ENCODE measurements at regions not wholly inside any gene's neighbourhood (a gene's known extent, or its start where the extent isn't known, plus 50 kb on each side); places are given as distances from the start of the nearest gene placed in this dataset.
"Not testable (repeated sequence)": the region's sequence is repeated elsewhere in the genome, so short reads cannot be mapped to it uniquely, and the experiment has no call there.

DNA sequence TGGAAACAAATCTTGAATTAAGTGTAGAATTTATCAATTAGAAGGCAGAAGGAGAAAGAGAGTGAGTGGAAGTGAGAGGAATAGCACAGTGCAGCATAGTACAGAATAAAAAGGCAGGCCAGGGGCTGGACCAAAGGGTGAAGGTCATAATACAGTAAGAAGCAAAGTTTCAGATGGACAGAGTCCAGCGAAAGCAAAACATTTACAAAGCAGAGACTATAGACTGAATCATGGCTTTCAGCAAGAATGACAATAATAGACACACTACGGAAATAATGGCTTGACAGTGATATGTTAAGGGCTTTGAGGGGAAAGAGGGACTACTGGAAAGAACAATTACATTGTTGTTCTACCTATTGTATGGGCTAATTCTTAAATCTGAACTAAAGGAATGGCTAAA, 249.0 kb upstream of the CHD1 start:
- Histone ChIP-seq H3K9me3 (ENCODE audit: control insufficient read depth in 2 of 2, low read length in 2 of 2) (no peaks in the 10 kb centered on the region), H3K36me3 (ENCODE audit: control insufficient read depth in 2 of 2, insufficient read depth in 2 of 2, low read length in 2 of 2) (no peaks in the 10 kb centered on the region), H3K27me3 (ENCODE audit: control insufficient read depth in 2 of 2, insufficient read depth in 2 of 2, low read length in 2 of 2) (no peaks in the 10 kb centered on the region), H3K9ac (ENCODE audit: low read depth in 1 of 2, low read length in 2 of 2) (no peak overlapping the region), H3K4me3 (ENCODE audit: low read length in 2 of 2) (no peak overlapping the region), H3K27ac (ENCODE audit: low read depth in 2 of 2, low read length in 2 of 2) (no peak overlapping the region), H3K4me1 (ENCODE audit: control insufficient read depth in 2 of 2, insufficient read depth in 2 of 2, low read length in 2 of 2) (no peaks in the 10 kb centered on the region)

DNA sequence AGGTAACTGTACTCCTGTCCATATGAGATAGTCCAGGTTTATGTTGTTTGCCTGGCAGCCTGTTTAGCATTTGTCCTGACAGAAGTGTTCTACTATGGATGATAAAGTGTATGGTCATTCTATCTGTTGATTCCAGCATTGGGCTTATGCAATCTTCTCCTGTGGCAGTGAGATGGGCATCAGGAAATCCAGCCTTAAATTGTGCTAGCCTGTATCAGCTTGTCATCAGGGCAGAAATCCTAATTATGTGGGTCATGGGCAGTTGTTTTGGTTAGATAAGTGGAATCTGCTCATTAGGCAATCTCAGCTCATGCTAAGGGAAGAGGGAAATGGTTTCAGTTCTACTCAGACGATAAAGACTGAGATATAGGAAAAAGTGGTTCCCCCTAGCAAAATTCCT, 247.4 kb upstream of the CHD1 start:
- Histone ChIP-seq H3K36me3 (ENCODE audit: control insufficient read depth in 2 of 2, insufficient read depth in 2 of 2, low read length in 2 of 2) (no peaks in the 10 kb centered on the region), H3K9me3 (ENCODE audit: control insufficient read depth in 2 of 2, low read length in 2 of 2) (no peaks in the 10 kb centered on the region), H3K4me1 (ENCODE audit: control insufficient read depth in 2 of 2, insufficient read depth in 2 of 2, low read length in 2 of 2) (no peaks in the 10 kb centered on the region), H3K27me3 (ENCODE audit: control insufficient read depth in 2 of 2, insufficient read depth in 2 of 2, low read length in 2 of 2) (no peaks in the 10 kb centered on the region), H3K9ac (ENCODE audit: low read depth in 1 of 2, low read length in 2 of 2) (no peak overlapping the region), H3K27ac (ENCODE audit: low read depth in 2 of 2, low read length in 2 of 2) (no peak overlapping the region), H3K4me3 (ENCODE audit: low read length in 2 of 2) (no peak overlapping the region)

DNA sequence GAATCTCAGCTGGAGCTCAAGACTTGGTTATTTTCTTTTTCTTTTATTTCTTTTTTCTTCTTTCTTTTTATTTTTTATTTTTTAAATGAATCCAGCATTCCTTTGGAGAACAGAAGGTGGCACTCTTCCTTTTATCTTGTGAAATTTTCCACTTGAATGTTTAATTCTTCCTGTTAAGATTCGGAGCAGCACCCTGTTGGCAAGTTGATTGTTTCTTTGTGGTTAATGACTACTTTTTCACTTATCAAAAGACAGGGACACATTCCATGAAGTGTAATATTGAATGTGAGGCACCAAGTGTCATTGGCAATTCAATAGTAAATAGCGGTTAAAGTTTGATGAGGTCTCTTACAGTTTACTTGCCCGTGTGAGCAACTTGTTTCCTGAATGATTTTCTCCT, 240.5 kb upstream of the CHD1 start:
- Histone ChIP-seq H3K9ac (ENCODE audit: low read depth in 1 of 2, low read length in 2 of 2) (no peak overlapping the region), H3K9me3 (ENCODE audit: control insufficient read depth in 2 of 2, low read length in 2 of 2) (no peaks in the 10 kb centered on the region), H3K27ac (ENCODE audit: low read depth in 2 of 2, low read length in 2 of 2) (no peak overlapping the region), H3K4me3 (ENCODE audit: low read length in 2 of 2) (no peak overlapping the region), H3K27me3 (ENCODE audit: control insufficient read depth in 2 of 2, insufficient read depth in 2 of 2, low read length in 2 of 2) (no peaks in the 10 kb centered on the region), H3K36me3 (ENCODE audit: control insufficient read depth in 2 of 2, insufficient read depth in 2 of 2, low read length in 2 of 2) (no peaks in the 10 kb centered on the region), H3K4me1 (ENCODE audit: control insufficient read depth in 2 of 2, insufficient read depth in 2 of 2, low read length in 2 of 2) (no peaks in the 10 kb centered on the region)

DNA sequence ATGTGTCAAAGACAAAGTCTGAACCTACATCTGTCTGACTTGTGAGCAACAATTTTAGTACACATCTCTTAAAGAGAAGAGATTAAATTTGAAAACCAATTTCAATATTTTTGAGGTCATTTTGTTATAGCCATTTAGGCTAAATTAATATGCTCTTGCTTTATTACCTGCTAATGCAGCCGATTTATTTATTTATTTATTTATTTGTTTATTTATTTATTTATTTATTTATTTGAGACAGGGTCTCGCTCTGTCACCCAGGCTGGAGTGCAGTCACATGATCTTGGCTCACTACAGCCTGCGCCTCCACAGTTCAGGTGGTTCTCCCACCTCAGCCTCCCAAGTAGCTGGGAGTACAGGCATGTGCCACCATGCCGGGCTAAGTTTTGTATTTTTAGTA, 232.7 kb upstream of the CHD1 start:
- not testable (repeated sequence) for H3K27ac ChIP-seq (ENCODE audit: low read depth in 2 of 2, low read length in 2 of 2); H3K4me3 ChIP-seq (ENCODE audit: low read length in 2 of 2); H3K36me3 ChIP-seq (ENCODE audit: control insufficient read depth in 2 of 2, insufficient read depth in 2 of 2, low read length in 2 of 2); H3K4me1 ChIP-seq (ENCODE audit: control insufficient read depth in 2 of 2, insufficient read depth in 2 of 2, low read length in 2 of 2); H3K9ac ChIP-seq (ENCODE audit: low read depth in 1 of 2, low read length in 2 of 2); H3K27me3 ChIP-seq (ENCODE audit: control insufficient read depth in 2 of 2, insufficient read depth in 2 of 2, low read length in 2 of 2); H3K9me3 ChIP-seq (ENCODE audit: control insufficient read depth in 2 of 2, low read length in 2 of 2)

DNA sequence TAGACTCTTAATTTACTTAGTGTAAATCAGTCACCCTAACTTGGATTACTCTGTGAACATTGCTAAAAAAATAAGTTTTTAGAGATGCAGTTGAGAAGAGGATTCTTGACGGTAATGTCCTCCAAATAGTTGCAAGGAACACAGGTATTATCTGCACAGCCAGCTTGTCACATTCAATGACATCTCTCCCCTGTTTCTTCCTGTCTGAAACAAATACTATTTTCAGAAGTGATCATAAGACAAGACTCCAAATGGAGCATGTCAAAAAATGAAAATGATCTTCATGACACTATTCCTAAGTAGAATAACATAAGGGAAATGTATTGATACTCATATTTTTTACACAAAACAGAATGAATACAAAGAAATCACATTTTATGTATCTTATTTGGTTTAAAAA, 227.9 kb upstream of the CHD1 start:
- Histone ChIP-seq H3K9ac (ENCODE audit: low read depth in 1 of 2, low read length in 2 of 2) (no peak overlapping the region), H3K27me3 (ENCODE audit: control insufficient read depth in 2 of 2, insufficient read depth in 2 of 2, low read length in 2 of 2) (no peaks in the 10 kb centered on the region), H3K27ac (ENCODE audit: low read depth in 2 of 2, low read length in 2 of 2) (no peak overlapping the region), H3K4me3 (ENCODE audit: low read length in 2 of 2) (no peak overlapping the region), H3K36me3 (ENCODE audit: control insufficient read depth in 2 of 2, insufficient read depth in 2 of 2, low read length in 2 of 2) (no peaks in the 10 kb centered on the region), H3K4me1 (ENCODE audit: control insufficient read depth in 2 of 2, insufficient read depth in 2 of 2, low read length in 2 of 2) (no peaks in the 10 kb centered on the region), H3K9me3 (ENCODE audit: control insufficient read depth in 2 of 2, low read length in 2 of 2) (no peaks in the 10 kb centered on the region)

DNA sequence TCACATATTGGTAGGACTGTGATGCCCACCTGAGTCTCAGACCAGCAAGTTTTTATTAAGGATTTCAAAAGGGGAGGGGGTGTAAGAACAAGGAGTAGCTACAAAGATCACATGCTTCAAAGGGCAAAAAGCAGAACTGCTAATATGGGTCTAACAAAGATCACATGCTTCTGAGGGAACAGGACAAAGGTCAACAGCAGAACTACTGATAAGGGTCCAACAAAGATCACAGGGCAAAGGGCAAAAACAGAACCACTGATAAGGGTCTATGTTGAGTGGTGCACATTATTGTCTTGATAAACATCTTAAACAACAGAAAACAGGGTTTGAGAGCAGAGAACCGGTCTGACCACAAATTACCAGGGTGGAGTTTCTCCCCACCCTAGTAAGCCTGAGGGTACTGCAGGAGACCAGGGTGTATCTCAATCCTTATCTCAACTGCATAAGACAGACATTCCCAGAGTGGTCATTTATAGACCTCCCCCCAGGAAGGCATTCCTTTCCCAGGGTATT, 214.5 kb upstream of the CHD1 start:
- not testable (repeated sequence) for H3K36me3 ChIP-seq (ENCODE audit: control insufficient read depth in 2 of 2, insufficient read depth in 2 of 2, low read length in 2 of 2); H3K4me1 ChIP-seq (ENCODE audit: control insufficient read depth in 2 of 2, insufficient read depth in 2 of 2, low read length in 2 of 2); H3K9ac ChIP-seq (ENCODE audit: low read depth in 1 of 2, low read length in 2 of 2); H3K27ac ChIP-seq (ENCODE audit: low read depth in 2 of 2, low read length in 2 of 2); H3K9me3 ChIP-seq (ENCODE audit: control insufficient read depth in 2 of 2, low read length in 2 of 2); H3K27me3 ChIP-seq (ENCODE audit: control insufficient read depth in 2 of 2, insufficient read depth in 2 of 2, low read length in 2 of 2); H3K4me3 ChIP-seq (ENCODE audit: low read length in 2 of 2)

DNA sequence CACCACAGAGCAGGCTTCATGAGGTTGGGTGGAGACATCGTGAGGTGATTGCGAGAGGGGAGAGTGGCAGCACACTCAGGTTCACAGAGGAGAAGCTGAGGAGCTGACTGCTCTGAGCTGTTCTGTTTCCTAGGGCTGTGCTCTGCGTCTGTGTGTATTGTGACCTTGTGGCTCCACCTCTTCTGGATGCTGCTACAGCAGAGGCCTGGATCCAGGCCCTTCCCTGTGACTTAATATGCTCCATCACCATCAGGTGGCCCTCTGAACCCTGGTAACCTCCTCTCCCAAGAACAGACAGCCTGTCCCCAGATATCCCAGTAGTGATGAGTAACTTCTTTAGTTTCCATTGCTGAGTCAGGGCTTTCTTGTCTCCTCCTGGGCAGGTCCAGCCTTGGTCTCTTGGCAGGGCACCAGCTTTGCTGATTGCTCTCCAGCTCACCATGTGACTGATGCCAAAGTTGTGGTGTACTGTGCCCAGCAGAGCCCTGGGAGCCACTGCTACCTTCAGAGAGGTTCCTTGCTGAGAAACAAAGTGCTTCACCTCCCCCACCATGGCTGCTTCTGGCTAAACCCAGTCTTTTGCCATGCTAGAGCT, 212.8 kb upstream of the CHD1 start:
- Histone ChIP-seq H3K4me3 (ENCODE audit: low read length in 2 of 2) (no peak overlapping the region), H3K9me3 (ENCODE audit: control insufficient read depth in 2 of 2, low read length in 2 of 2) (peaks cover 0 to 2% of the 10 kb centered on the region in 2 donors), H3K4me1 (ENCODE audit: control insufficient read depth in 2 of 2, insufficient read depth in 2 of 2, low read length in 2 of 2) (no peaks in the 10 kb centered on the region), H3K27ac (ENCODE audit: low read depth in 2 of 2, low read length in 2 of 2) (no peak overlapping the region), H3K36me3 (ENCODE audit: control insufficient read depth in 2 of 2, insufficient read depth in 2 of 2, low read length in 2 of 2) (no peaks in the 10 kb centered on the region), H3K27me3 (ENCODE audit: control insufficient read depth in 2 of 2, insufficient read depth in 2 of 2, low read length in 2 of 2) (no peaks in the 10 kb centered on the region), H3K9ac (ENCODE audit: low read depth in 1 of 2, low read length in 2 of 2) (no peak overlapping the region)

DNA sequence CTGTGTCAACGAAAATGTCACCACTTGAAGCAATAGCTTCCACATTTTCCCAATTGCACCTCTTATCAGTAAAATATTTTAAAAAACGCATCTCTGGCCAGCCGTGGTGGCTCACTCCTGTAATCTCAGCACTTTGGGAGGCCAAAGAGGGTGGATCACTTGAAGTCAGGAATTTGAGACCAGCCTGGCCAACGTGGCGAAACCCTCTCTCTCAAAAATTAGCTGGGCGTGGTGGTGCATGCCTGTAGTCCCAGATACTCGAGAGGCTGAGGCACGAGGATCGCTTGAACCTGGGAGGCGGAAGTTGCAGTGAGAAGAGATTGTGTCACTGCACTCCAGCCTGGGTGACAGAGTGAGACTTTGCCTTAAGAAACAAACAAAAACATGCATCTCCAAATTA, 210.1 kb upstream of the CHD1 start:
- Histone ChIP-seq H3K36me3 (ENCODE audit: control insufficient read depth in 2 of 2, insufficient read depth in 2 of 2, low read length in 2 of 2) (no peaks in the 10 kb centered on the region), H3K4me1 (ENCODE audit: control insufficient read depth in 2 of 2, insufficient read depth in 2 of 2, low read length in 2 of 2) (no peaks in the 10 kb centered on the region), H3K27ac (ENCODE audit: low read depth in 2 of 2, low read length in 2 of 2) (no peak overlapping the region), H3K9me3 (ENCODE audit: control insufficient read depth in 2 of 2, low read length in 2 of 2) (peaks cover 0 to 2% of the 10 kb centered on the region in 2 donors), H3K27me3 (ENCODE audit: control insufficient read depth in 2 of 2, insufficient read depth in 2 of 2, low read length in 2 of 2) (no peaks in the 10 kb centered on the region), H3K9ac (ENCODE audit: low read depth in 1 of 2, low read length in 2 of 2) (no peak overlapping the region), H3K4me3 (ENCODE audit: low read length in 2 of 2) (no peak overlapping the region)

DNA sequence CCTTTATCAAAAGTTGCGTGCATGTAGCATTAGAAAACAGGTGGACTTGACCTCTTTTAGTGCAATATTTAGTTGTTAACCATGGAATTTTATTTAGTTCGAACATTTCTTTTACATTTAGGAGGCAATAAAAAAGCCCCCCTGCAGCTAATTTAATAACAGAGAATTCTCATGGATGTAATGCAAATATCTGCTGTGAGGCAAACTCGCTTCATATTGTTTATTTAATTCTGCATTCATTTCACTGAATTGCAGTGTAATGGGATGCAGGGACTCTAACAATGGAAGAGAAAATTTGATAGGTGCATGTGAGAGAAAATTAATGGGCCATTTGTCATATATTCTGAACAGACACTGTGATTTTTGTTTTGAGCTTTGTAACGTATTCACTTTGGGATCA, 205.1 kb upstream of the CHD1 start:
- Histone ChIP-seq H3K27ac (ENCODE audit: low read depth in 2 of 2, low read length in 2 of 2) (no peak overlapping the region), H3K9ac (ENCODE audit: low read depth in 1 of 2, low read length in 2 of 2) (no peak overlapping the region), H3K4me3 (ENCODE audit: low read length in 2 of 2) (no peak overlapping the region), H3K4me1 (ENCODE audit: control insufficient read depth in 2 of 2, insufficient read depth in 2 of 2, low read length in 2 of 2) (no peaks in the 10 kb centered on the region), H3K36me3 (ENCODE audit: control insufficient read depth in 2 of 2, insufficient read depth in 2 of 2, low read length in 2 of 2) (no peaks in the 10 kb centered on the region), H3K9me3 (ENCODE audit: control insufficient read depth in 2 of 2, low read length in 2 of 2) (no peaks in the 10 kb centered on the region), H3K27me3 (ENCODE audit: control insufficient read depth in 2 of 2, insufficient read depth in 2 of 2, low read length in 2 of 2) (no peaks in the 10 kb centered on the region)

DNA sequence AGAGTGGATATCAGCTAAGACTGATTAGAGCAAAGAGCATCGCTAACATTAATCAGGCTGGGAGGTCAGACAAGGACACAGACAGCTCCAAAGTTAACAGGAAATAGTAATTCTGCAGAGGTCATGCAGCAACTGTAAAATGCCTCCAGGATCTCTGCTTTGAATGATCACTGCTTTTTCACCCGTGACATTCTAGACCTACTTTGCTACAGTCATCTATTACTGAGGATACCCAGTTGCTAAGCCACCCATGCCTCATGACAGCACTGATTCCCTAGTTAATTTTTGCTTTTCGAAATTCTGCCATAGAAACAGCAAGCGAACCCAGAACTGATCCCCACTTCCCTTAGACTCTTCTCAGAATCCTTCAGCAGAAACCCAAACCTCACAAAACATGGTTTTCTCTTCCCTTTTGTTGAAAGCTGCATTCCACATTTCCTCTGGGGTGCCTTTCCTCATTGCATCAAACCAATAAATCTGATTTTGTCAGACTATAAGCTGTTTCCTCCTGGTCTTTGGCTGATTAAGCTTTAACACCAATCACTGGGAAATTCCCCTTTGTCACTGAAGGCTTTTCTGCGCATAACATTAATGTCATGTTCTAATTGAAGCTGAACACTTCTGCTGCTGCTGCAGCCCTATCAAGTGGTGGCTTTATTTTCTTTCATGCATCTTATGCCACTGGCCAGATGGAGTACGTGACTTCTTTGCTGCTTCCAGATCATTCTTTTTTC, 201.1 kb upstream of the CHD1 start:
- H3K36me3 ChIP-seq (ENCODE audit: control insufficient read depth in 2 of 2, insufficient read depth in 2 of 2, low read length in 2 of 2): no peaks in the 10 kb centered on the region
- H3K4me1 ChIP-seq (ENCODE audit: control insufficient read depth in 2 of 2, insufficient read depth in 2 of 2, low read length in 2 of 2): no peaks in the 10 kb centered on the region
- no peaks in the 10 kb centered on the region for H3K9me3 ChIP-seq (ENCODE audit: control insufficient read depth in 2 of 2, low read length in 2 of 2)
- H3K4me3 ChIP-seq (ENCODE audit: low read length in 2 of 2): no peak overlapping the region
- H3K9ac ChIP-seq (ENCODE audit: low read depth in 1 of 2, low read length in 2 of 2): no peak overlapping the region
- H3K27me3 ChIP-seq (ENCODE audit: control insufficient read depth in 2 of 2, insufficient read depth in 2 of 2, low read length in 2 of 2): no peaks in the 10 kb centered on the region
- no peak overlapping the region for H3K27ac ChIP-seq (ENCODE audit: low read depth in 2 of 2, low read length in 2 of 2)

Measured in mucosa of rectum (tissue), 2 donors.